ENCODE measurements at regions not wholly inside any gene's neighbourhood (a gene's known extent, or its start where the extent isn't known, plus 50 kb on each side); places are given as distances from the start of the nearest gene placed in this dataset.

DNA sequence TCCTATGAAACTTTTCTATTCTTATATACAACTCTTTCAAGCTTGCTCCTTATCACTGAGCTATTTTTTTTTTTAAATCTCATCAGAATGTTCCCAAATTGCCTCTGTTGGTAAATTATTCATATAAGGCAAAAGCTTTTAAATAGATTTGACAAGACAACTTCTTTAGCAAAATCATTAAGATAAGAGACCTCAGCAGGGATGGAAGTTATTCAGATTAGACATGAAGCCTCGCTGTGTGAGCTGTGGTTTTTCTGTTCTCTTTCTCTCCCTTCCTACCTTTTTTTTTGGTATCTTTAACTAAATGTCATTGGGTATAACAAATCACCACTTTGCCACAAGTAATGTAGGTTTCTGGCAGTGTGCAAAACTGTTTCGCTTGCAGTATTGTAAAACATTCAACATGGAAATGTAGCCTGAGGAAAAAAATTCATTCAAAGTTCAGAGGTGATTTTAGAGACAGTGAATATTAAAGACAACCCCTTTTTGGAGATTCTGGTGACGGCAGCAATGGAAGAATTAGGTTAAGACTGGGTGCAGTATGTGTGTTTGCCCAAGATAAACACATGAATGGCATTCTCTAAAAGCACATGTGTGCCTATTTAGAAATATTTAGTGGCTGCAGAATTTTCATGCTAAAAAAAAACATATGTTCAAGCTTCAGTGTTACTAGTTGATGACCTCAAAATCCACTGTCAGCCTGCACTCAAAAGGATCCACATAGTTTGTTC is 467.1 kb downstream of the ZNF608 start:
- TF ChIP-seq CTCF (IDR thresholded peaks at IDR 0.05) (no peak), EZH2 (IDR thresholded peaks at IDR 0.05; ENCODE audit: borderline replicate concordance, insufficient read depth, low read depth, low read length, poor library complexity, severe bottlenecking) (no peak)
